ENCODE measurements at regions not wholly inside any gene's neighbourhood (a gene's known extent, or its start where the extent isn't known, plus 50 kb on each side); places are given as distances from the start of the nearest gene placed in this dataset.
"Not testable (repeated sequence)": the region's sequence is repeated elsewhere in the genome, so short reads cannot be mapped to it uniquely, and the experiment has no call there.

DNA sequence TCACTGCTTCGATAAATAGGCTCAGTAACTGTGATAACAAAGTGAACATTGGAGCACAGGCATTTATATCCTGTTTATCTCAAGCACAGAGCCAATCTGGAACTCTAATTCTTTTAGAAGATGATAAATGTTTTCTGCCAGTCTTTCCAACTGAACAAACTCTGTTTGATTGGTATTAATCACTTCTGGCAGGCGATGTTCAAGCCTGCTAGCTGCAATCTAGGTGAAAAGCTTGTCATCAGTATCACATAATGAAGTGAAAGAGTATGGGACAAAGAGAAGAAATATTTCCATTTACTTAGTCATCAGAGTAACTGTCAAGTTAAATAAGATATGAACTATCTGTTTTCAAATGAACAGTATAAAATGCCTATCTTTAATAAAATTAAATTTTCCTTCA is 577.3 kb downstream of the VGLL3 start:
- no peak for DNase-seq
- Mint-ChIP-seq H3K9me3 (peaks cover 5 to 7% of the 10 kb centered on the region in 2 donors), H3K4me1 (no peaks in the 10 kb centered on the region), H3K4me3 (no peak overlapping the region), H3K27ac (no peak overlapping the region), H3K27me3 (no peaks in the 10 kb centered on the region)
- no peak for ATAC-seq

DNA sequence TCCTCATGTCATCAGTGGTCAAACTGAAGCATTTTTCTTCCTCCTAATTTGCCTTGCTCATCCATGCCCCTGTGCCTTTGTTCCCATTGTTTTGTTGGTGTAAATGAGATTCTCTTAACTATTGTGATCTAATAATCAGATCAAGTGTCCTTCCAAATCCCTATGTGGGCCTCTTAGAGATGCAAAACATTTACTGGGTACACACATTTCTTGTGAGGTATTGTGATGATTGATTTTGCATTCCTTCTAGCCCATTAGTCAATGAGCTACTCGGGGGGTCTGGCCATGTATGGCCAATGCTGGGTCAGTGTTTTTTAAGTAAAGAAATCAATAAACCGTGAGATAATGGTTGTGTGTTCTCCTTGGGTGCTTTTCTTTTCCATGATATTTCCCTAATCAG is 580.4 kb downstream of the VGLL3 start:
- Mint-ChIP-seq H3K4me3 (no peak overlapping the region), H3K9me3 (peaks cover 5 to 7% of the 10 kb centered on the region in 2 donors), H3K4me1 (no peaks in the 10 kb centered on the region), H3K27me3 (no peaks in the 10 kb centered on the region), H3K27ac (no peak overlapping the region)
- no peak for ATAC-seq
- no peak for DNase-seq

DNA sequence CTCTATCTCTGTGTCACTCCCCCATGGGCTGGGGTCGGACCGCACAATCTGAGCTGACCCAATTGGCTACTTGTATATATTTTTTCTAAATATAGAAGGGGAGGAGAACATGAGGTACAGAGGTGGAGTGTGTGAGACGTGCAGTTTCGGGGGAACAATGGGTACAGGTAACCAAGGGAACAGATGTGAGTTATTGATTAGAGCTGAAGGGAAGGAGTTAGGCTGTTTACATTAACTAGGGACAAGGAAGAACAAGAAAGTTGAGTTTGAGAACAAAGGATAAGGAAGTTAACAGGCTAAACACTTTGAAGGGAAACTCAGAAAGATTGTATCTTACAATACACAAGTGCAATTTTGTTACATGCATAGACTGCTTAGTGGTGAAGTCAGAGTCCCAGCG is 601.2 kb downstream of the VGLL3 start:
- peaks cover 23 to 25% of the 10 kb centered on the region in 2 donors for H3K9me3 Mint-ChIP-seq
- ATAC-seq, H3K27ac Mint-ChIP-seq, H3K4me1 Mint-ChIP-seq, H3K4me3 Mint-ChIP-seq, DNase-seq, H3K27me3 Mint-ChIP-seq: not testable (repeated sequence)

DNA sequence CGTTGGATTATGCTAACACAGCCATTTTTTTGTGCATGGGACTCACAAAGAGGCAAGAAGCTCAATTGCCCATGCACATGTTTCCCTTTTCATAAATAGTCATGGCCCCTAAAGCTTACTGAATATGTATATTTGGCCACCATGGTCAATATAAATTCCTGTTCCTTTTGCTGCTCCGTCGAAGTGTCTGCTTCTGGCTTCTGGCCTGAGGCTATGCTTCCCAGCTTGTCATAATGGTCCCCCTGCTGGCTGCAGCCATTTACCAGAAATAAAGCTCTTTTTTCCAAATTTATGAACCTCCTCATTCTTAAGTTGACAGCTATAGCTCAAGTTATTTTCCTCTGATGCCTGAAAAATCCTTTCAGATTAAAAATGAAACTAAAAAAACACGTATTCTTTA is 602.1 kb downstream of the VGLL3 start:
- Mint-ChIP-seq H3K4me3 (no peak overlapping the region), H3K9me3 (peaks cover 23 to 27% of the 10 kb centered on the region in 2 donors)

DNA sequence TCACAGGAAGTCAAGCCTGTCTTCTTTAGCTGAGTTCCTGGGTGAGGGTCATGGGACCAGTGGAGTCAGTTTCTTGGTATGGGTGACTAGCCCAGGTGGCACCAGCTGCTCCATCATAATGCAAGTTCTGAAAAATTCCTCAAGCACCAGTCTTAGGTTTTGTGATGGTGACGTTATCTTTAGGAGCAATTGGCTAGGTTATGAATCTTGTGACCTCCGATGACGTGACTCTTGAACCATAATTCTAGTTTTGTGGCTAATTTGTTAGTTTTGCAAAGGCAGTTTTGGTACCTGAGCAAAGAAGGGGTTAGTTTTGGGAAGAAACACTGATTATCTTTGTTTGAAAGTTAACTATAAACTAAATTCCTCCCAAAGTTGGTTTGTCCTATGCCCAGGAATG is 608.4 kb downstream of the VGLL3 start:
- Mint-ChIP-seq H3K9me3 (peaks cover 14 to 24% of the 10 kb centered on the region in 2 donors), H3K27me3 (no peaks in the 10 kb centered on the region), H3K4me3 (no peak overlapping the region), H3K27ac (no peak overlapping the region), H3K4me1 (no peaks in the 10 kb centered on the region)
- ATAC-seq: no peak
- no peak for DNase-seq

More for the DNA sequence above, 602.1 kb downstream of the VGLL3 start:
- no peak overlapping the region for H3K27ac Mint-ChIP-seq
- DNase-seq (no peak), ATAC-seq (no peak)
- H3K4me1 Mint-ChIP-seq: no peaks in the 10 kb centered on the region
- no peaks in the 10 kb centered on the region for H3K27me3 Mint-ChIP-seq

DNA sequence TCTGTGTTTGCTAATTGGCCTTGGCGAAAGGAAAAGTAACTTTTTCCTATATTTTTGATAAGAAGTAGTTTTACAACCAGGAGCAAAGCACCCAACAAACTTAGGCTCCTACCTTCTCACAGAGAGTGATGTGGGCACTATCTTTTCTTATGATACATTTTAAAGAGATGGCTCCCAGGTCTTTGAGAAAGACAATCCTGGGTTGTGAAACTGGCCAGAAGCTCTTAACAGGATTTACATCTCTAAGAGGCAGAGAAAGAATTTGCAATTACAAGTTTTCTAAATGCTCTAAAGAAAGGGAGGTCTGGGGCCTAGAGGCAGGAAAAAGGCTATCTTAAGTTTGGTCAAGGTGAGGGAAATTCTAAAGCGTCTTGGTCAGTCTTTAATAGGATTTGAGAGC is 609.7 kb downstream of the VGLL3 start:
- H3K4me1 Mint-ChIP-seq: no peaks in the 10 kb centered on the region
- peaks cover 9 to 12% of the 10 kb centered on the region in 2 donors for H3K9me3 Mint-ChIP-seq
- no peaks in the 10 kb centered on the region for H3K27me3 Mint-ChIP-seq
- DNase-seq: no peak
- no peak overlapping the region for H3K27ac Mint-ChIP-seq
- ATAC-seq: no peak
- H3K4me3 Mint-ChIP-seq: no peak overlapping the region

DNA sequence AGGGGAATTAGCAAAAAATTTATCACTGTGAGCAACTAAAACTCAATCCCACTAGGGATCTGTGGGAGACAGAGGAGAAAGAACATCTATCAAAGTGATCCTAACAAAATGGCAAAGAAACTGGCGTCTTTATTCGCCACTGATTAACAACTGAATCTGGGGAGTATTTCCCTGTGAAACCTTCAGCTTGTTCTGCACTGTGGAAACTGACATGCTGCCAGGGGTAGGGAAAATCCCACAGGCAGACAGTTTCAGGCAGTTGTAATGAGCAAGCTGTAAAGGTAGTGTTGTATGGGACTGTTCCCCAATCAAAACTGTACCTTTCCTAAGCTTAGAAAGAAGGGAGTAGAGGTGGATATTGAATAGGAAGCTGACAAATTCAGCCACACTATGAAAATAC is 611.7 kb downstream of the VGLL3 start:
- H3K27ac Mint-ChIP-seq: no peak overlapping the region
- no peak overlapping the region for H3K4me3 Mint-ChIP-seq
- no peaks in the 10 kb centered on the region for H3K27me3 Mint-ChIP-seq
- H3K4me1 Mint-ChIP-seq: no peaks in the 10 kb centered on the region
- peaks cover 4 to 7% of the 10 kb centered on the region in 2 donors for H3K9me3 Mint-ChIP-seq
- DNase-seq (no peak), ATAC-seq (no peak)

DNA sequence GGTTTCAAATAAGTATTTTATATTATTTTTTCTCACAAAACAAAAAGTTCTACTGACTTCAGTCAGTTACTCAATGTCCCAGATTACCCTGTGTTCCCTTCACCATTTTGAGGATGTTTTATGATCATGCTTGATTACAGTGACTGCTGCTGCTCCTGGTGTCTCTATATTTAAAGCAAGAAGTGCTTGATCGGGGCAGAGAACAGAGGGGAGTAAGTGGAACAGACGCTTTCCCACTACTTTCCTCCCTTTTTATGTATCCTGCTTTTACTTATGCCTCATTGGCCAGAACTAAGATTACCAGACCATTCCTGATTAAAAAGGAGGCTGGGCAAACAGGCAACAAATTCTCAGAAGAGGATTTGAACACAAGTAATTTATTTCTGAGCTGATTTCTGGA is 612.1 kb downstream of the VGLL3 start:
- no peak for ATAC-seq
- H3K9me3 Mint-ChIP-seq: peaks cover 4 to 6% of the 10 kb centered on the region in 2 donors
- no peak overlapping the region for H3K4me3 Mint-ChIP-seq
- no peak overlapping the region for H3K27ac Mint-ChIP-seq
- H3K4me1 Mint-ChIP-seq: no peaks in the 10 kb centered on the region
- H3K27me3 Mint-ChIP-seq: no peaks in the 10 kb centered on the region
- DNase-seq: no peak

DNA sequence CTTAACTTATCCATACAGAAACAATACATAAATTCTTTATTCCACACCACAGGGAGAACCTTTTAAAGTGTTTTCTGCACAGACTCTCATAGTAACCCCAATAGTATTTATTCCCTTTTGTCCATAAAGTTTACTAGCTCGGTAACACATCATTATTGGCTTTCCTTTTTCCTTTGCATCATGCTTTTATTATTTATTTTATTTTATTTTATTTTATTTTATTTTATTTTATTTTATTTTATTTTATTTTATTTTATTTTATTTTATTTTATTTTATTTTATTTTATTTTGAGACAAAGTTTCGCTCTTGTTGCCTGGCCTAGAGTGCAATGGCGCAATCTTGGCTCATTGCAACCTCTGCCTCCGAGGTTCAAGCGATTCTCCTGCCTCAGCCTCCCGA is 655.4 kb downstream of the VGLL3 start:
- not testable (repeated sequence) for H3K4me1 Mint-ChIP-seq, H3K27ac Mint-ChIP-seq, H3K9me3 Mint-ChIP-seq, ATAC-seq, H3K27me3 Mint-ChIP-seq, DNase-seq, H3K4me3 Mint-ChIP-seq

DNA sequence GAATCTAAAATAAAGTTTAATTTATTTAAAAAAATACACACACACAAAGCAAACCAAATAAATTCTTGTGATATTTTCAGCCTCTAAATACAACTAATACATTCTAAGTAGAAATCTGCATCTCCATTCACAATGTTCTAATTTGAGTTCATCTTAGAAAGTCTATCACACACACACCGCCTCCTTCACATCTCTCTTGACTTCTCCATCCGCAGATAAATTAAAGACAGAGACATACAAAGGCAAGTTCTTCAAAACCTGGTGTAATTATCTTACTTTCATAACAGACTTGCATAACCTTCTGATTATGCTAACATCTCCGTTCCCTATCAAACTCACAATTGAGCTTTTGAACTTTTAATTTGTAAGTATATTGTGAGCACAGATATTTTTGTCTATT is 657.3 kb downstream of the VGLL3 start:
- Mint-ChIP-seq H3K4me1 (no peaks in the 10 kb centered on the region), H3K27ac (no peak overlapping the region), H3K9me3 (peaks cover 0 to 7% of the 10 kb centered on the region in 2 donors), H3K4me3 (no peak overlapping the region), H3K27me3 (no peaks in the 10 kb centered on the region)
- no peak for ATAC-seq
- DNase-seq: no peak

DNA sequence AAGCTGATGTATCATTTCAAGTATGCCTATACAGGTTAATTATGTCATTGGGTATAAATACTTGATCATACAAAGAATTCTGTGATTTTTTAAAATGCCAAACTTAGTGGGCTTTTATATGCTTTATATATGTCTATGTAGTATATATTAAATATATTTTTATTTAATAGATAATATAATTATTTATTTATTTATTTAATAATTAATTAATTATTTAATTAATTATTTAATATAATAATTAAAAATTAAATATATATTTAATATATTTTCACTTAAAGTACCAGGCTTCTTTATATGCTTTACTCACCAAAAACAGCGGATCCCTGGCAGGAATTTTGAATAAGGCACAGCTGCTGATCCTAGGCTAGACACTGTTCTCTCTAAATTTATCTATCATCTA is 687.0 kb downstream of the VGLL3 start:
- H3K4me1 Mint-ChIP-seq: no peaks in the 10 kb centered on the region
- DNase-seq: no peak
- H3K4me3 Mint-ChIP-seq: no peak overlapping the region
- peaks cover 7 to 19% of the 10 kb centered on the region in 2 donors for H3K9me3 Mint-ChIP-seq
- no peaks in the 10 kb centered on the region for H3K27me3 Mint-ChIP-seq
- ATAC-seq: no peak
- H3K27ac Mint-ChIP-seq: no peak overlapping the region

DNA sequence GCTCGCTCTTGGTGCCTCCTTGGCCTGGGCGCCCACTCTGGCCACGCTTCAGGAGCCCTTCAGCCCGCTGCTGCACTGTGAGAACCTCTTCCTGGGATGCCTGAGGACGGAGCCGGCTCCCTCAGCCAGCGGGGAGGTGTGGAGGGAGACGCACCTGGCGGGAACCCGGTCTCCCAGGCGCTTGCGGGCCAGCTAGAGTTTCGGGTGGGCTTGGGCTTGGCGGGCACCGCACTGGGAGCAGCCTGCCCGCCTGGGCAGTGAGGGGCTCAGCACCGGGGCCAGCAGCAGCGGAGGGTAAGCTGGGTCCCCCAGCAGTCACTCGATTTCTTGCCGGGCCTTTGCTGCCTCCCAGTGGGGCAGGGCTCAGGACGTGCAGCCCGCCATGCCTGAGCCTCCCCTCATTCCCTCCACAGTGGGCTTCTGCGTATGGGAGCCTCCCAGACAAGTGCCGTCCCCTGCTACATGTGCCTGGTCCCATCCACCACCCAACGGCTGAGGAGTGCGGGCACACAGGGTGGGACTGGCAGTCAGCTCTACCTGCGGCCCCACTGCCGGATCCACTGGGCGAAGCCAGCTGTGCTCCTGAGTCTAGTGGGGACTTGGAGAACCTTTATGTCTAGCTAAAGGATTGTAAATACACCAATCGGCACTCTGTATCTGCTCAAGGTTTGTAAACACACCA is 708.7 kb downstream of the VGLL3 start:
- no peak for DNase-seq

DNA sequence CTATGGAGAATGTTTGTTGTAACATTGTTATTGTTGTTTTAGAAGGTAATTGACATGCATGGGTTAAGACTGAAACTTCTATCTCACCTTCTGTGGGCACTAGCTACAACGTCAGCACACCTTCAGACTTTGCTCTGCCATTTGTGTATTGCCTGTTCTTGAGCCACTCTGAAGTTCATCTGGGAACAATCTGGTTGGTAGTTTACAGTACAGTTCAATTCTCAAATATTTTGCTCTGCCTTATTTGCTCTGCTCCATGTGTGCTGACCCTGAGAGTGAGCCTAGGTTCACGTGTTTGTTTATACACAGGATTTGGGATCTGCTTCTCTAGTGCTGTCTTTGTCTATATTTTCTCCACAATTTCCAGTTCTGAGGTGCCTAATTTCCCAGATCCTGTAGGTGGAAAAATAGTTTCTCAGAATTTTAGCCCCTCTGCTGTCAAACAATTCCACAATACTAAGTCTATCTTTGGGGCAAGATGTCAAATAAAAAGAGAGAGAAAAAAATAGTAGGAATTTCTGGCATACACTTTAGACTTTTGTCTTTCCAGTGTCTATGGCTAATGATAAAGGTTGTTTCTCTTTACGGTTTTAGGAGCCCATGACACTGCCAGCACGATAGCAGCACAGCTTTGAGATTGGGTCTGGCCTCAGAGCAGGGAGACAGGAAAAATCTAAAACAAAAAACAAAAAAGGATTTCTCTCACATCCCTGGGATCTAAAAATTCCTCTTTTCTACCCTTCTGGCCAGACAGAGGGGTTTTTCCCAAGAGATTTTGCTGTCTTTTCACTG is 721.4 kb downstream of the VGLL3 start:
- Mint-ChIP-seq H3K27me3 (no peaks in the 10 kb centered on the region), H3K4me3 (no peak overlapping the region), H3K9me3 (peaks cover 0 to 5% of the 10 kb centered on the region in 2 donors), H3K4me1 (no peaks in the 10 kb centered on the region), H3K27ac (no peak overlapping the region)
- no peak for DNase-seq
- ATAC-seq: no peak

More for the DNA sequence above, 708.7 kb downstream of the VGLL3 start:
- Mint-ChIP-seq H3K4me1 (no peaks in the 10 kb centered on the region), H3K27ac (no peak overlapping the region), H3K27me3 (no peaks in the 10 kb centered on the region), H3K9me3 (peaks cover 5 to 12% of the 10 kb centered on the region in 2 donors), H3K4me3 (no peak overlapping the region)
- peak; percentile 26 for ATAC-seq

DNA sequence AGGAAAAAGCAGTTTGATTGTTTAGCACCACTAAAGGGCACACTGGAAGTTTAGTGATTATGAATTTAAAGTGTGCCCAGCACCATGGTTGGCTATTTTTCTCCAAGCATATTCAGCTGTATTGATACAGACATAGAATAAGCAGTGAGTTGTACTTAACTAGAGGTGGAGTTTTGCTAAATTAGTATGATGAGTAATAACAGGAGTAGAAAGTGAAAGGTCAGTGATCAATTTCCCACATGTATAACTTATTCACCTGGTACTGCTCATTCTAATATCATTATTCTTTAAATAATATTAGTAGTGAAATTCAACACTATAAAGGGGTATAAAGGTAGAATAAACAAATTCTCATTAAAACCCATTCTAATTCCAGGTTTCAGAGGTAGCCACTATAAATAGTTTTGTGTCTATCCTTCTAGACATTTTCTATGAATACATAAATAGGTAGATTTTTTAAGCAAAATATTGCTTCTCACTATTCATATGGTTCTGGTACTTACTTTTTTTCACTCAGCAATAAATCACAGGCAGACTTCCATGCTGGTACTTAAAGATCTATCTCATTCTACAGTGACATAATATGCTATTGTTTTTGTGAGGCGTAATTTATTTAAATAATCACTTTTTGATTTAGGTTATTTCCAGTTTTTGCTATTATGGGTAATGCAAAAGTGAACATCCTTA is 732.9 kb downstream of the VGLL3 start:
- H3K27me3 Mint-ChIP-seq: no peaks in the 10 kb centered on the region
- no peaks in the 10 kb centered on the region for H3K4me1 Mint-ChIP-seq

DNA sequence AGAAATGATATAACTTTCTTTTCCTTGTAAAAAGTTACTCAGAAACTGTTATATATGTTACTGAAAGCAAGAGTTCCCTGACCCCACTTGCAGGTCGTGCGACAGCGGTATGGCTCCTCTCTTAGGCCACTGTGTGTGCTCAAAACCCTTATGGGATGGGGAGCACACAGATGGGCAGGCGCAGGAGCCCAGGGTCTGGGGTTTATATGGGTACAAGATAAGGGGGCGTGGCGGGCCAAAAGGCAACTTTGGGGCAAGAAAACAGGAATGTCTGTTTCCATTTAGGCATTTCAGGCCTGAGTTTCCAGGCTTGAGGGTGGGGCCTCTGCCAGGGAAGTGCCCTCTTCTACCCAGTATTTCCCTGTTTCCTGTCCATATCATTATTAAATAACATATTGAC is 736.5 kb downstream of the VGLL3 start:
- ATAC-seq: no peak

More for the DNA sequence above, 732.9 kb downstream of the VGLL3 start:
- no peak for ATAC-seq
- Mint-ChIP-seq H3K27ac (no peak overlapping the region), H3K9me3 (peaks cover 11 to 20% of the 10 kb centered on the region in 2 donors), H3K4me3 (no peak overlapping the region)
- no peak for DNase-seq

DNA sequence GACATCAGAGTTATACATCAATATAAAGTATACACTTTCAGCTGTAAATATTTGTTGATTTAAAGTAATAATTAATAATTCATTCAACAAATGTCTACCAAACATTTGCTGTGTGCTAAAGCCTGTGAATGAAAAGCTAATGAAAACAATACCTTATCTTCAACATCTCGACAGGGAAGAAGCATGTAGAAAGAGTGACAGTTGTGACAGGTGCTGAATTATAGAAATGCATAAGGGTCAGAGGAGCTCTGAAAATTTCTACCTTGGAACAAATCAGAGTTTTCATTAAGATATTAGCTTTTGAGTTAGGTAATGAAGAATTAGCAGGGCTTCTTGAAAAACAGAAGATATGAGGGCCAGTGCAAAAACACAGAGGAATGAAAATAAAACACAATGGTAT is 739.2 kb downstream of the VGLL3 start:
- Mint-ChIP-seq H3K27me3 (no peaks in the 10 kb centered on the region), H3K4me3 (no peak overlapping the region), H3K27ac (no peak overlapping the region), H3K4me1 (no peaks in the 10 kb centered on the region), H3K9me3 (peaks cover 12 to 26% of the 10 kb centered on the region in 2 donors)
- DNase-seq: no peak
- ATAC-seq: no peak

More for the DNA sequence above, 736.5 kb downstream of the VGLL3 start:
- Mint-ChIP-seq H3K4me3 (no peak overlapping the region), H3K9me3 (peaks cover 16 to 23% of the 10 kb centered on the region in 2 donors), H3K4me1 (no peaks in the 10 kb centered on the region), H3K27ac (no peak overlapping the region), H3K27me3 (no peaks in the 10 kb centered on the region)
- no peak for DNase-seq

All from stimulated activated naive CD8-positive, alpha-beta T cell treated with anti-CD3 and anti-CD28 coated beads, Interleukin-15, amount 100 ng/mL, for 72 hours (primary cell).